GM12878 (cell line): ENCODE measurements at regions not wholly inside any gene's neighbourhood (a gene's known extent, or its start where the extent isn't known, plus 50 kb on each side); places are given as distances from the start of the nearest gene placed in this dataset.

Experiments
- ATAC-seq: fragments of 200-7000 bp; cut with Tn5 transposase; 3 replicates; pipeline ENCODE4 v1.9.1; 2020; ENCODE audit warnings: mild to moderate bottlenecking, moderate library complexity
- BruUV-seq: library from RNA; stranded (reverse); fragments of 400-500 nt; replicated peaks from 2 replicates; lab custom pipeline; 2021; lab: Mats Ljungman, UMichigan
- CTCF ChIA-PET: fragments of 300-600 bp; sonication (Branson Sonifier 250); formaldehyde crosslinking; extraction: SDS; loops from one replicate; lab custom pipeline; 2021; ENCODE audit warnings: inconsistent platforms; lab: Yijun Ruan, JAX
- POLR2A ChIA-PET: fragments of 350-600 bp; formaldehyde crosslinking; extraction: SDS; loops from one replicate; lab custom pipeline; 2021; ENCODE audit warnings: inconsistent platforms; lab: Charles Lee
- RAD21 ChIA-PET: fragments of 300-600 bp; sonication (Branson Sonifier 250); formaldehyde crosslinking; loops from one replicate; lab custom pipeline; 2023; ENCODE audit warnings: antibody characterized with exemption; ENCODE audit not compliant: unreplicated experiment; lab: Charles Lee
- SMC1A ChIA-PET: fragments of 300-600 bp; sonication (Branson Sonifier 250); formaldehyde crosslinking; loops from one replicate; lab custom pipeline; 2023; ENCODE audit not compliant: unreplicated experiment, uncharacterized antibody; lab: Charles Lee
- DNase-seq: peaks from one replicate; pipeline ENCODE4 v3.0.0-alpha.2; 2011; ENCODE audit warnings: low read depth, low spot score
- FAIRE-seq: peaks from 3 replicates; lab custom pipeline; 2011; peaks lifted over from hg19 to GRCh38; lab: Jason Lieb, UNC
- H2AFZ ChIP-seq: 2 replicates; pipeline ENCODE4 v1.6.0; 2011; ENCODE audit warnings: low read depth, low read length, control low read depth; ENCODE audit not compliant: control insufficient read depth
- H3K27ac ChIP-seq: 2 replicates; pipeline ENCODE4 v1.5.1; 2011; ENCODE audit warnings: control low read depth; ENCODE audit not compliant: control insufficient read depth, insufficient read depth
- H3K27me3 ChIP-seq, 2 experiments: replicated peaks in 1 of 2; 2 replicates each; pipeline versions ENCODE4 v1.6.0 to v1.6.1; 2011; ENCODE audit warnings: low read length in 1 of 2; ENCODE audit not compliant: control insufficient read depth in 2 of 2, insufficient read depth in 2 of 2
- H3K36me3 ChIP-seq, 2 experiments: 2 replicates each; pipeline ENCODE4 v1.5.1; 2011; ENCODE audit warnings: low read length in 1 of 2; ENCODE audit not compliant: control insufficient read depth in 2 of 2, insufficient read depth in 2 of 2
- H3K4me1 ChIP-seq: 2 replicates; pipeline ENCODE4 v1.6.1; 2011; ENCODE audit warnings: mild to moderate bottlenecking, low read length, moderate library complexity, mixed read lengths; ENCODE audit not compliant: control insufficient read depth, insufficient read depth
- H3K4me2 ChIP-seq: 2 replicates; pipeline ENCODE4 v1.6.0; 2011; ENCODE audit warnings: control low read depth; ENCODE audit not compliant: control insufficient read depth, insufficient read depth
- H3K4me3 ChIP-seq: fragments of 200-600 bp; sonication (generic); 2 replicates; pipeline ENCODE4 v1.5.1; 2016
- H3K79me2 ChIP-seq: 2 replicates; pipeline ENCODE4 v1.6.0; 2011; ENCODE audit warnings: low read length; ENCODE audit not compliant: control insufficient read depth, insufficient read depth
- H3K9ac ChIP-seq: 2 replicates; pipeline ENCODE4 v1.8.0; 2011; ENCODE audit warnings: low read length, control low read depth, mixed read lengths; ENCODE audit not compliant: control insufficient read depth, insufficient read depth
- H3K9me3 ChIP-seq: replicated peaks from 3 replicates; pipeline ENCODE4 v1.5.1; 2011; ENCODE audit warnings: mild to moderate bottlenecking, low read length; ENCODE audit not compliant: control insufficient read depth, insufficient read depth
- H4K20me1 ChIP-seq: 2 replicates; pipeline ENCODE4 v1.6.0; 2011; ENCODE audit not compliant: control insufficient read depth, insufficient read depth
- EGR1 ChIP-seq, 2 experiments: IDR thresholded peaks; 1 replicate in 1 of 2; 2 replicates in 1 of 2; pipeline ENCODE4 v1.6.1; 2011 to 2012; ENCODE audit warnings: low read depth in 2 of 2, low read length in 2 of 2, borderline replicate concordance in 1 of 2, mild to moderate bottlenecking in 1 of 2, moderate library complexity in 1 of 2
- FOXM1 ChIP-seq: IDR thresholded peaks from 2 replicates; pipeline ENCODE4 v1.6.1; 2012; ENCODE audit warnings: low read depth, mild to moderate bottlenecking, inconsistent platforms, low read length, moderate library complexity
- MEF2B ChIP-seq: fragments of 450-650 bp; IDR thresholded peaks from 2 replicates; pipeline ENCODE4 v1.6.1; 2018; ENCODE audit warnings: mild to moderate bottlenecking, moderate library complexity; ENCODE audit not compliant: partially characterized antibody, poor library complexity, severe bottlenecking
- NFXL1 ChIP-seq: fragments of 450-650 bp; IDR thresholded peaks from 2 replicates; pipeline ENCODE4 v1.6.1; 2017; ENCODE audit warnings: antibody characterized with exemption, mild to moderate bottlenecking, borderline replicate concordance
- NFYA ChIP-seq: IDR thresholded peaks from 2 replicates; pipeline ENCODE4 v1.6.1; 2011; ENCODE audit warnings: low read depth, mild to moderate bottlenecking, low read length, improper control_type of control experiment, borderline replicate concordance
- NFYB ChIP-seq: IDR thresholded peaks from 2 replicates; pipeline ENCODE4 v1.6.1; 2011; ENCODE audit warnings: low read depth, mild to moderate bottlenecking, low read length, improper control_type of control experiment, moderate library complexity; ENCODE audit not compliant: insufficient read depth
- SUPT20H ChIP-seq: IDR thresholded peaks from 2 replicates; pipeline ENCODE4 v1.6.1; 2011; ENCODE audit warnings: low read depth, mild to moderate bottlenecking, low read length, moderate library complexity, borderline replicate concordance; ENCODE audit not compliant: control insufficient read depth
- ZNF217 ChIP-seq: fragments of 450-650 bp; IDR thresholded peaks from 2 replicates; pipeline ENCODE4 v1.6.1; 2017; ENCODE audit warnings: antibody characterized with exemption, mild to moderate bottlenecking
- WGBS: methylation state at CpG from one replicate; pipeline ENCODE4 v1.1.6; 2016; ENCODE audit warnings: low lambda C conversion rate; ENCODE audit not compliant: insufficient replicate concordance, insufficient coverage; ENCODE audit errors: missing lambda C conversion rate; 5-methylcytosine and 5-hydroxymethylcytosine counted together
- in situ Hi-C: fragments of 300-500 bp; cut with MboI; formaldehyde crosslinking; loops from 9 replicates; pipeline ENCODE4 v1.14.3; 2018; ENCODE audit warnings: mixed read lengths
- intact Hi-C: fragments of 100-400 bp; cut with micrococcal nuclease; formaldehyde crosslinking; loops from one replicate; pipeline ENCODE4 v1.14.2; 2022; ENCODE audit not compliant: unreplicated experiment
- TF ChIP-seq, protein P1 (sequence below): fragments of 450-650 bp; conservative IDR thresholded peaks from 2 replicates; pipeline ENCODE4 v1.6.1; 2017; ENCODE audit warnings: mild to moderate bottlenecking, moderate library complexity
- TF ChIP-seq, protein P2 (sequence below): fragments of 450-650 bp; IDR thresholded peaks from 2 replicates; pipeline ENCODE4 v1.6.1; 2018; ENCODE audit warnings: mild to moderate bottlenecking, low read depth, moderate library complexity; ENCODE audit not compliant: partially characterized antibody
- TF ChIP-seq, protein P3 (sequence below): fragments of 450-650 bp; IDR thresholded peaks from 2 replicates; pipeline ENCODE4 v1.6.1; 2017; ENCODE audit warnings: mild to moderate bottlenecking, moderate library complexity

DNA sequence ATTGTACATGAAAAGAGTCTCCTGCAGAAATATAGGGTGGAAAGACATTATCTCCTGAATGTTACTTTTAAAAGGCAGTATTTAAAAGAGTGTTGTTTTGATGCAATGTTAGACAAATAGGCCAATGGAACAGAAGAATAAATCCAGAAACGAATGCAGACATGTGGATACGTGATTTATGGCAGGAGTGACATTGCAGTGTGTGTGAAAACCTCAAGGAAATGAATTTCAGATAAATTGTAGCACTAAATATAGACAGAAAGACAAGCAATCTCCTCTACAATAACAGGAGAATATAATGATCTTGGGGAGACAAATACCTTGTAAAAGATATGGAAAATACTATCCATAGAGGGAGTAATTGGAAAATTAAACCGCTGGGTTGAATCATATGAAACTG lies 387.8 kb upstream of the CHRM3 start (continued):
- TF ChIP-seq, protein P1, sequence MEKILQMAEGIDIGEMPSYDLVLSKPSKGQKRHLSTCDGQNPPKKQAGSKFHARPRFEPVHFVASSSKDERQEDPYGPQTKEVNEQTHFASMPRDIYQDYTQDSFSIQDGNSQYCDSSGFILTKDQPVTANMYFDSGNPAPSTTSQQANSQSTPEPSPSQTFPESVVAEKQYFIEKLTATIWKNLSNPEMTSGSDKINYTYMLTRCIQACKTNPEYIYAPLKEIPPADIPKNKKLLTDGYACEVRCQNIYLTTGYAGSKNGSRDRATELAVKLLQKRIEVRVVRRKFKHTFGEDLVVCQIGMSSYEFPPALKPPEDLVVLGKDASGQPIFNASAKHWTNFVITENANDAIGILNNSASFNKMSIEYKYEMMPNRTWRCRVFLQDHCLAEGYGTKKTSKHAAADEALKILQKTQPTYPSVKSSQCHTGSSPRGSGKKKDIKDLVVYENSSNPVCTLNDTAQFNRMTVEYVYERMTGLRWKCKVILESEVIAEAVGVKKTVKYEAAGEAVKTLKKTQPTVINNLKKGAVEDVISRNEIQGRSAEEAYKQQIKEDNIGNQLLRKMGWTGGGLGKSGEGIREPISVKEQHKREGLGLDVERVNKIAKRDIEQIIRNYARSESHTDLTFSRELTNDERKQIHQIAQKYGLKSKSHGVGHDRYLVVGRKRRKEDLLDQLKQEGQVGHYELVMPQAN = no peak
- no peak for TF ChIP-seq NFYA

DNA sequence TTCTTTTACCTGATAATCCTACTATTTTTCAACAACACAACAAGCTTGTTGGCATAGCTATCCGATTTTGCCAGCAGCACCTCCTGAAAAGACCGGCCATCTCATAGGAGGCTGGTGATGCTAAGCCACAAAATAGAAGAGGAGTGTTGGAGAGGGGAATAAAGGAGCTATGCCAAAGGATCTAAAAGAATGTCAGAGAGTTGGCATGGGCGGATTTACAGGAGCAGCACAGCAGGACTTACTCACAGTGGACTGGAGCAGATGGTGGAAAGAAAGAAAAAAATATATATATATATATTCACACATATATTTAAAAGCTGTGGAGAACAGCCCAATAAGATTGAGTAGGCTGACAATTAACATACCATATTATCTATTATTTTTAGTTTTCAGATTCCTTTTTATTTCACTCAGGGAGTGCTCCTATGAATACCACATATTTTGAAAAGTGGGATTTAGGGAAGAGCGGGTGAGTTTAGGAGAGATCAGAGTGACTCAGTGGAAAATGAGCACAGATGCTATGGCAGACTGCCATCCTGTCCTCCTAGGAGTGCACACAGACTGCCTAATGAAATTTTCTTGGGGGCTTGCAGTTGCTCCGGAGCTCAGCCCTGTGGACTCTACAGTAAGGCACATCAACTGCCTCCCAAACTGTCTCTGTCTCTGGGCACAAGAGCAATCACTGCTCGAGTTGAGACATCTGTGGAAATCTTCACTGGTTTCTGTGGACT lies 394.4 kb upstream of the CHRM3 start:
- CTCF ChIA-PET = no interaction called here
- Histone ChIP-seq H3K27ac (no peak overlapping the region), H3K9me3 (no peaks in the 10 kb centered on the region), H4K20me1 (no peaks in the 10 kb centered on the region), H3K9ac (no peak overlapping the region), H3K4me2 (no peak overlapping the region), H3K27me3 (no peaks in the 10 kb centered on the region), H3K79me2 (no peaks in the 10 kb centered on the region), H3K36me3 (no peaks in the 10 kb centered on the region), H2AFZ (no peak overlapping the region), H3K4me3 (no peak overlapping the region), H3K4me1 (no peaks in the 10 kb centered on the region)
- DNase-seq (no peak), FAIRE-seq (no peak), ATAC-seq (no peak)
- intact Hi-C loops = no loop called here
- no peak for TF ChIP-seq NFYB
- no peak for TF ChIP-seq FOXM1
- no peak for TF ChIP-seq ZNF217
- TF ChIP-seq, protein P2, sequence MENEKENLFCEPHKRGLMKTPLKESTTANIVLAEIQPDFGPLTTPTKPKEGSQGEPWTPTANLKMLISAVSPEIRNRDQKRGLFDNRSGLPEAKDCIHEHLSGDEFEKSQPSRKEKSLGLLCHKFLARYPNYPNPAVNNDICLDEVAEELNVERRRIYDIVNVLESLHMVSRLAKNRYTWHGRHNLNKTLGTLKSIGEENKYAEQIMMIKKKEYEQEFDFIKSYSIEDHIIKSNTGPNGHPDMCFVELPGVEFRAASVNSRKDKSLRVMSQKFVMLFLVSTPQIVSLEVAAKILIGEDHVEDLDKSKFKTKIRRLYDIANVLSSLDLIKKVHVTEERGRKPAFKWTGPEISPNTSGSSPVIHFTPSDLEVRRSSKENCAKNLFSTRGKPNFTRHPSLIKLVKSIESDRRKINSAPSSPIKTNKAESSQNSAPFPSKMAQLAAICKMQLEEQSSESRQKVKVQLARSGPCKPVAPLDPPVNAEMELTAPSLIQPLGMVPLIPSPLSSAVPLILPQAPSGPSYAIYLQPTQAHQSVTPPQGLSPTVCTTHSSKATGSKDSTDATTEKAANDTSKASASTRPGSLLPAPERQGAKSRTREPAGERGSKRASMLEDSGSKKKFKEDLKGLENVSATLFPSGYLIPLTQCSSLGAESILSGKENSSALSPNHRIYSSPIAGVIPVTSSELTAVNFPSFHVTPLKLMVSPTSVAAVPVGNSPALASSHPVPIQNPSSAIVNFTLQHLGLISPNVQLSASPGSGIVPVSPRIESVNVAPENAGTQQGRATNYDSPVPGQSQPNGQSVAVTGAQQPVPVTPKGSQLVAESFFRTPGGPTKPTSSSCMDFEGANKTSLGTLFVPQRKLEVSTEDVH = no peak
- TF ChIP-seq NFXL1 = no peak
- TF ChIP-seq MEF2B = no peak
- no peak for TF ChIP-seq SUPT20H
- TF ChIP-seq EGR1 (IDR thresholded peaks at IDR 0.05; ENCODE audit: borderline replicate concordance in 1 of 2, low read depth in 2 of 2, low read length in 2 of 2) = no peak
- TF ChIP-seq, protein P3, sequence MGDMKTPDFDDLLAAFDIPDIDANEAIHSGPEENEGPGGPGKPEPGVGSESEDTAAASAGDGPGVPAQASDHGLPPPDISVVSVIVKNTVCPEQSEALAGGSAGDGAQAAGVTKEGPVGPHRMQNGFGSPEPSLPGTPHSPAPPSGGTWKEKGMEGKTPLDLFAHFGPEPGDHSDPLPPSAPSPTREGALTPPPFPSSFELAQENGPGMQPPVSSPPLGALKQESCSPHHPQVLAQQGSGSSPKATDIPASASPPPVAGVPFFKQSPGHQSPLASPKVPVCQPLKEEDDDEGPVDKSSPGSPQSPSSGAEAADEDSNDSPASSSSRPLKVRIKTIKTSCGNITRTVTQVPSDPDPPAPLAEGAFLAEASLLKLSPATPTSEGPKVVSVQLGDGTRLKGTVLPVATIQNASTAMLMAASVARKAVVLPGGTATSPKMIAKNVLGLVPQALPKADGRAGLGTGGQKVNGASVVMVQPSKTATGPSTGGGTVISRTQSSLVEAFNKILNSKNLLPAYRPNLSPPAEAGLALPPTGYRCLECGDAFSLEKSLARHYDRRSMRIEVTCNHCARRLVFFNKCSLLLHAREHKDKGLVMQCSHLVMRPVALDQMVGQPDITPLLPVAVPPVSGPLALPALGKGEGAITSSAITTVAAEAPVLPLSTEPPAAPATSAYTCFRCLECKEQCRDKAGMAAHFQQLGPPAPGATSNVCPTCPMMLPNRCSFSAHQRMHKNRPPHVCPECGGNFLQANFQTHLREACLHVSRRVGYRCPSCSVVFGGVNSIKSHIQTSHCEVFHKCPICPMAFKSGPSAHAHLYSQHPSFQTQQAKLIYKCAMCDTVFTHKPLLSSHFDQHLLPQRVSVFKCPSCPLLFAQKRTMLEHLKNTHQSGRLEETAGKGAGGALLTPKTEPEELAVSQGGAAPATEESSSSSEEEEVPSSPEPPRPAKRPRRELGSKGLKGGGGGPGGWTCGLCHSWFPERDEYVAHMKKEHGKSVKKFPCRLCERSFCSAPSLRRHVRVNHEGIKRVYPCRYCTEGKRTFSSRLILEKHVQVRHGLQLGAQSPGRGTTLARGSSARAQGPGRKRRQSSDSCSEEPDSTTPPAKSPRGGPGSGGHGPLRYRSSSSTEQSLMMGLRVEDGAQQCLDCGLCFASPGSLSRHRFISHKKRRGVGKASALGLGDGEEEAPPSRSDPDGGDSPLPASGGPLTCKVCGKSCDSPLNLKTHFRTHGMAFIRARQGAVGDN = no peak
- POLR2A ChIA-PET = no interaction called here
- in situ Hi-C loops = no loop called here
- BruUV-seq = no TSS peak
- SMC1A ChIA-PET = interaction anchor here (0.5 kb wide), 1 partner anchor 51 kb away, joined by 3 read pairs; no protein-coding TSS in a partner anchor
- RAD21 ChIA-PET = no interaction called here
- 12% methylated on average over 6 of the region's 6 CpGs for WGBS
